ENCODE measurements at regions not wholly inside any gene's neighbourhood (a gene's known extent, or its start where the extent isn't known, plus 50 kb on each side); places are given as distances from the start of the nearest gene placed in this dataset.

DNA sequence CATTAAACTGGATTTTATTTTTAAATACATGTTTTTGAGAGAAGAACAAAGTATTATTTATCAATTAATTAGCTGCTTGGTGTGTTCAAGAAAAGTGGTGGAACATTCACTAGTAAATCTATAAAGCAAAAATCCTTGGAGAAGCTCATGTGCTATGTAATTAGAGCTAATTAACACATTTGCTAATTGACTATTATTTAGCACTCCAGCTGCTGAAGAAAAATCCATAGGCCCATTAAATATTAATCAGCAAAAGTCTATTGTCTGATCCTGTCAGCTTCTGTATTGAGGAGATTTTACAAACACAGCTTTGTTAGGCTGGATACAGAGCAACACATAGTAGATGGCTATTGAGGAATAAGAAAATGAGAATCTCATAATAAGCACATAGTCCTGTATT, 336.1 kb downstream of the RBM43 start:
- Histone ChIP-seq H2AFZ (ENCODE audit: low read length) (no peak overlapping the region), H3K4me2 (ENCODE audit: low read length) (no peak overlapping the region), H3K9me3 (ENCODE audit: low read length) (no peaks in the 10 kb centered on the region), H3F3A (ENCODE audit: low read length, unreplicated experiment) (no peaks in the 10 kb centered on the region), H3K9ac (ENCODE audit: low read length) (no peak overlapping the region), H3K27ac (ENCODE audit: low read length) (no peak overlapping the region), H3K9me2 (replicated peaks; ENCODE audit: low read length) (no peaks in the 10 kb centered on the region), H3K4me1 (ENCODE audit: insufficient read depth, low read length) (no peaks in the 10 kb centered on the region), H3K36me3 (ENCODE audit: low read depth, low read length) (no peaks in the 10 kb centered on the region), H3K4me3 (ENCODE audit: low read length) (no peak overlapping the region), H4K20me1 (ENCODE audit: low read length) (no peaks in the 10 kb centered on the region), H3K27me3 (ENCODE audit: low read length) (no peaks in the 10 kb centered on the region), H3K79me2 (ENCODE audit: low read length) (no peaks in the 10 kb centered on the region)
- TF ChIP-seq EZH2phosphoT487 (IDR thresholded peaks at IDR 0.05; ENCODE audit: borderline replicate concordance, low read length) = no peak
- no peak for TF ChIP-seq EZH2 (IDR thresholded peaks at IDR 0.05; ENCODE audit: low read length, unreplicated experiment)
- TF ChIP-seq, protein P1, sequence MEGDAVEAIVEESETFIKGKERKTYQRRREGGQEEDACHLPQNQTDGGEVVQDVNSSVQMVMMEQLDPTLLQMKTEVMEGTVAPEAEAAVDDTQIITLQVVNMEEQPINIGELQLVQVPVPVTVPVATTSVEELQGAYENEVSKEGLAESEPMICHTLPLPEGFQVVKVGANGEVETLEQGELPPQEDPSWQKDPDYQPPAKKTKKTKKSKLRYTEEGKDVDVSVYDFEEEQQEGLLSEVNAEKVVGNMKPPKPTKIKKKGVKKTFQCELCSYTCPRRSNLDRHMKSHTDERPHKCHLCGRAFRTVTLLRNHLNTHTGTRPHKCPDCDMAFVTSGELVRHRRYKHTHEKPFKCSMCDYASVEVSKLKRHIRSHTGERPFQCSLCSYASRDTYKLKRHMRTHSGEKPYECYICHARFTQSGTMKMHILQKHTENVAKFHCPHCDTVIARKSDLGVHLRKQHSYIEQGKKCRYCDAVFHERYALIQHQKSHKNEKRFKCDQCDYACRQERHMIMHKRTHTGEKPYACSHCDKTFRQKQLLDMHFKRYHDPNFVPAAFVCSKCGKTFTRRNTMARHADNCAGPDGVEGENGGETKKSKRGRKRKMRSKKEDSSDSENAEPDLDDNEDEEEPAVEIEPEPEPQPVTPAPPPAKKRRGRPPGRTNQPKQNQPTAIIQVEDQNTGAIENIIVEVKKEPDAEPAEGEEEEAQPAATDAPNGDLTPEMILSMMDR (conservative IDR thresholded peaks at IDR 0.05; ENCODE audit: low read depth, low read length) = no peak
- BruUV-seq (replicated peaks) = no TSS peak
- POLR2A ChIA-PET (ENCODE audit: unreplicated experiment) = no interaction called here
- ATAC-seq (no peak), DNase-seq (no peak)
- CTCF ChIA-PET = no interaction called here
- intact Hi-C loops (cut with micrococcal nuclease) = no loop called here

DNA sequence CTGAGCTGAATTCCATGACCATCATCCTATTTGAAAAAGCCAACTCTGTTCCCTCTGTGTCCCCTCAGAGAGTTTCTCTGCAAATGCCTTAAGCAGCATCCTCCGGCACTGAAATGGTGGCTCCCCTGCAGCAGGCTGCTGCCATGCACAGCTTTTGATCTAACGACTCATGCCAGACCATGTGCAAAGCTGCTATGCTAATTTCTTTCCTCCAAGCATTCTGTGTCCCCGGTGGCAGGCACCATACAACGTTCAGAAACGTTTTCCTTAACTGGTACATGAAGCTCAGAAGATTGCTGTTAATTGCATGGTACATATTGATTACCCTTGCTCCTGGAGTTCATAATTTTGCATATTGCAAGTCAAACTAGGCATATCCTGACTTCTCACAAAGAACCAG, 336.8 kb downstream of the RBM43 start:
- Histone ChIP-seq H4K20me1 (ENCODE audit: low read length) (no peaks in the 10 kb centered on the region), H3K9me2 (replicated peaks; ENCODE audit: low read length) (no peaks in the 10 kb centered on the region), H3K9ac (ENCODE audit: low read length) (no peak overlapping the region), H3K27me3 (ENCODE audit: low read length) (no peaks in the 10 kb centered on the region), H3K27ac (ENCODE audit: low read length) (no peak overlapping the region), H2AFZ (ENCODE audit: low read length) (no peak overlapping the region), H3K9me3 (ENCODE audit: low read length) (no peaks in the 10 kb centered on the region), H3F3A (ENCODE audit: low read length, unreplicated experiment) (no peaks in the 10 kb centered on the region), H3K36me3 (ENCODE audit: low read depth, low read length) (no peaks in the 10 kb centered on the region), H3K4me2 (ENCODE audit: low read length) (no peak overlapping the region), H3K79me2 (ENCODE audit: low read length) (no peaks in the 10 kb centered on the region), H3K4me1 (ENCODE audit: insufficient read depth, low read length) (no peaks in the 10 kb centered on the region), H3K4me3 (ENCODE audit: low read length) (no peak overlapping the region)
- ChIA-PET POLR2A (ENCODE audit: unreplicated experiment) (no interaction called here), CTCF (no interaction called here)
- intact Hi-C loops (cut with micrococcal nuclease) = no loop called here
- ATAC-seq (no peak), DNase-seq (no peak)
- no TSS peak for BruUV-seq (replicated peaks)
- TF ChIP-seq, protein P1 (conservative IDR thresholded peaks at IDR 0.05; ENCODE audit: low read depth, low read length) = no peak
- TF ChIP-seq EZH2 (IDR thresholded peaks at IDR 0.05; ENCODE audit: low read length, unreplicated experiment) = no peak
- TF ChIP-seq EZH2phosphoT487 (IDR thresholded peaks at IDR 0.05; ENCODE audit: borderline replicate concordance, low read length) = no peak

DNA sequence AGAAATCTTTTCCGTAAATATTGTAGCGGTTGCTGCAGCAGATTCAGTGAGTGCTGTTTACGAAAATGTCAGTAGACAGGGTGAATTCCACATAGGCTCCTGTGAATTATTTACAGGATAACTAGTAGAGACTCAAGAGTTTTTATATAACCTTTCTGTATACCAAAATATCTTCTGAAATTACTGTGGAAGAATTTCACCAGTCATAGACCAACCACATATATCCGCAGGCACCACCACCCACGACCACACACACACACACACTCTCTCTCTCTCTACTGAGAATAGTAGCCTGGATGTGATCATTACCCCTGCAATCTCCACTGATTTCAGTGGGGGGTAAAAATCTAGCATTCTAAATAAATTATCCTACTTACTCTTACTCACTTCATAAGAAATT, 341.8 kb downstream of the RBM43 start:
- Histone ChIP-seq H3K9me2 (replicated peaks; ENCODE audit: low read length) (no peaks in the 10 kb centered on the region), H3K27me3 (ENCODE audit: low read length) (no peaks in the 10 kb centered on the region), H3K4me3 (ENCODE audit: low read length) (no peak overlapping the region), H3K4me1 (ENCODE audit: insufficient read depth, low read length) (peaks cover 12% of the 10 kb centered on the region), H3K36me3 (ENCODE audit: low read depth, low read length) (no peaks in the 10 kb centered on the region), H2AFZ (ENCODE audit: low read length) (no peak overlapping the region), H3K4me2 (ENCODE audit: low read length) (no peak overlapping the region), H3K79me2 (ENCODE audit: low read length) (no peaks in the 10 kb centered on the region), H3K27ac (ENCODE audit: low read length) (no peak overlapping the region), H4K20me1 (ENCODE audit: low read length) (no peaks in the 10 kb centered on the region), H3F3A (ENCODE audit: low read length, unreplicated experiment) (no peaks in the 10 kb centered on the region), H3K9me3 (ENCODE audit: low read length) (no peaks in the 10 kb centered on the region), H3K9ac (ENCODE audit: low read length) (no peak overlapping the region)
- POLR2A ChIA-PET (ENCODE audit: unreplicated experiment) = no interaction called here
- BruUV-seq (replicated peaks) = no TSS peak
- CTCF ChIA-PET = no interaction called here
- no peak for DNase-seq
- no peak for ATAC-seq
- intact Hi-C loops (cut with micrococcal nuclease) = no loop called here
- TF ChIP-seq EZH2 (IDR thresholded peaks at IDR 0.05; ENCODE audit: low read length, unreplicated experiment) = no peak
- no peak for TF ChIP-seq EZH2phosphoT487 (IDR thresholded peaks at IDR 0.05; ENCODE audit: borderline replicate concordance, low read length)
- TF ChIP-seq, protein P1 (conservative IDR thresholded peaks at IDR 0.05; ENCODE audit: low read depth, low read length) = no peak

All from PC-3 (cell line).